Midbrain (tissue), 1 donor: ENCODE measurements at regions not wholly inside any gene's neighbourhood (a gene's known extent, or its start where the extent isn't known, plus 50 kb on each side); places are given as distances from the start of the nearest gene placed in this dataset.
"Not testable (repeated sequence)": the region's sequence is repeated elsewhere in the genome, so short reads cannot be mapped to it uniquely, and the experiment has no call there.

Experiments used
- DNase-seq: peaks from one replicate; lab custom pipeline; 2025; lab: John Stamatoyannopoulos, UW

GRCh38 chrX:95974096-95974470 is 710.6 kb upstream of the DIAPH2 start:
- no peak for DNase-seq

DNA sequence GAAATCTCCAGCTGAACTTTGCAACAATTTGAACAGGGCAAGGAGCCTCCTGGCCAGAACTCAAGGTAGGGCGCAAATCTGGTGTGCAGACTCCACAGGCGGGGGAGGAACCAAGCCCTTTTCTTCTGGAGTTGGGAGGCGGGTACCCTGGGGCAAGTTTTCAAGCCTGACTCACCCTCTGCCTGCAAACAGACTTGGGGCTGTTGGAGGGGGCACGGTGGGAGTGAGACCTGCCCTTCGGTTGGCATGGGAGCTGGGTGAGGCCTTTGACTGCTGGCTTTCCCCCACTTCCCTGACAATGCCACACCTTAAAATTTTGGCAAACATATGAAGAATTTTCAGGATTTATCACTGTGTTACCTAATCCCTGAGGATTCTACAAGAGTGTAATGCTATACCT is 709.8 kb upstream of the DIAPH2 start:
- no peak for DNase-seq

DNA sequence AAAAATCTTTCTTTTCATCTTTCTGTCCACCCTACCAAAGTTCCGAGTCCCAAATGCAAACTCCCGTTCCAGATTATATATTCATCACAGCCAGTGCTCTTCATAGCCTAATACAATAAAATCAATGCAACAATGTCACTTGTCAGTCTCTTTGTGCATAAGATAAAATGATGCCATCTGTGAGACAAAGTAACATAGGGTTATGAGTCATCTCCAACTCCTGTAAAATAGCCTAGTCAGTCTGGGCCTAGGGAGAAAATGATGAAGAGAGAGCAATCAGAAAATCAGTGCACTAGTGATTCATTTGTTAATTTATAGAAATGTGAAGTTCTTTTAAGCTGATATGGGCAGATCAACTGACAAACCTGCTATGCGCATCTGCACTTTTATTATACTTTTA is 689.1 kb upstream of the DIAPH2 start:
- DNase-seq, result no peak

DNA sequence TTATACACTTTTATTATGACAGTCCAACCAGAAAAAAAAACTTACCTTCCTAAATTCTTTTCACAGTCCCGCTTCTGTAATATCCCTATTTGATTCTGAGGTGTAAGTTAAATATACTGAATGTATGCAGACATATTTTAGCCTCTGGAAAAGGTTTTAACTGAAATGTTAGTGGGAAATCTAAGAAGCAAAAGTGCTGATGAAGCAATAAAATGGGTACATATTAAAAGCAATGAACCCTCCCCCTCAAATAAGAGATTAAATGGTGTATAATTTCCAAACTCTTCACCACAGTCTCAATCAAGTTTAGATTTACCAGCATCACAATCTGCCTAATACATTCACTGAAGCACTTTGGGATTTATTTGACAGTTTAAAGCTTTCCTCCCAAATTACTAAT is 688.3 kb upstream of the DIAPH2 start:
- DNase-seq, result no peak

- no peak for DNase-seq
These were observed 682.2 kb upstream of the DIAPH2 start for GRCh38 chrX:96002431-96002830.

- DNase-seq, result no peak
These were observed 680.3 kb upstream of the DIAPH2 start for GRCh38 chrX:96004386-96004785.

DNA sequence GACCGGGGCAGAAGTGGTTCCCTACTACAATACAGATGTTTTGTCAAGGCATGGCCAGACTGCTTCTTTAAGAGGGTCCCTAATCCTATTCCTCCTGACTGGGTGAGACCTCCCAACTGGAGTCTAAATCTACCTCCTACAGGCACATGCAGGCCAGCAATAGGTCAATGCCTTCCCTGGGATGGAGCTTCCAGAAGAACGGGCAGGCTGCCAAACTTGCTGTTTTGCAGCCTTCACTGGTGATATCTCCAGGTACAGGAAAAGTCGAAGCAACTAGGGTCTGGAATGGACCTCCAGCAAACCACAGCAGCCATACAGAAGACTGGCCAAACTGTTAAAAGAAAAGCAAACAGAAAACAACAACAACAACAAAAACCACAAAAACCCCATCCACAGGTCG is 678.4 kb upstream of the DIAPH2 start:
- no peak for DNase-seq

DNA sequence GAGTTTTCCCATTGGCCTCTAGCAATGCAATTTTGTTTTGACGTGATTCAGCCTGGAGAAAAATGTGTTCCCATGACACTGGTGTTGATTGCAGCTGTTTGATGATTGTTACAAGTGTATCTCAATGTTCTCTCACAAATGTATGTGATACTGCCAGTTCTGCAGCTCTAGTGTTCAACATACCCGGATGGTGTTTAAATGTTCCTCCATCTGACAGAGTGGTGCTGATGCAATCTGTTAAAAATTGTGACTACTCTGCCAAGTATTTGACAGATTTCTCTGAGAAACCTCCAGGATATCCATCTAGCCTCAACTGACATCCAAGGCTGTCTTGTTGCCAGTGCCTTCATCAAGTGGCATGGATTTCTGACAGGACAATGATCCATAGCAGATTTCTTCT is 657.2 kb upstream of the DIAPH2 start:
- no peak for DNase-seq

DNA sequence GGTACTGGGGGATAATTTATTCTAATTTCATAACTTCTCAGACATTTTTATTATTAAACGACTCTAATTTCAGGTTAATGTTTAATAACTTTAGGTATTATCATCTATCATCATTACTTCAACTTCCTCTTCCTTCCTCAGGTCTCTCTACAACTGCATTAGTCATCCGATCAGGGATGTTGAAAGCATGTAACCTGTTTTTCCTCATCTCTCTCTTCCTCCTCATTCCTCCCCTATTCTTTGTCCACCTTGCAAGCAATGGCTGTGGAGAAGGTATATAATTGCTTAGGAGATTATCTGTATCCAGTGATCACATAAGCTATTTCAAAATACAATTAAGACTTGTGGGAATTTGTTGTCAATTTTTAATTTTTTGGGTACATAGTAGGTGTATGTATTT is 632.6 kb upstream of the DIAPH2 start:
- DNase-seq, result no peak

- DNase-seq, result no peak
These were observed 602.8 kb upstream of the DIAPH2 start for GRCh38 chrX:96081891-96082290.

DNA sequence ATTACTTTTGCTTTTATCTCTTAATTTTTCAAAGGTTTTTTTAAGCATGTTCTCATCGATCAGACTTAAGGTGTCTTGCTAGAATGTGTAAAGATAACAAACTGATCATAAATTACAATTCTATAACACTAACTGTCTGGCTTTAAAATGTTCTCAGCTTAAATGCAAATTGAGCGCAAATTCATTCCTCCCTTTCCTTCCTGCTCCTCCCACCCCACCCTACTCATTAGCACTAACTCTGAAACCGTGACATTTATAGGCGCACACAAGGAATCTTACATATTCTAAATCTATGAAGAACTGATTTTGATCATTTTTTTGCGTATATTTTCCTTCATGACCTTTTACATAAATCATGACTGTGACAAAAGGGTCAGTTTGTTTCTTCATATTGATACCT is 590.0 kb upstream of the DIAPH2 start:
- no peak for DNase-seq

- DNase-seq, result no peak
These were observed 586.2 kb upstream of the DIAPH2 start for GRCh38 chrX:96098471-96098870.

GRCh38 chrX:96102997-96103396 is 581.6 kb upstream of the DIAPH2 start:
- DNase-seq, result no peak

- DNase-seq, result no peak
These were observed 572.0 kb upstream of the DIAPH2 start for GRCh38 chrX:96112689-96113088.

DNA sequence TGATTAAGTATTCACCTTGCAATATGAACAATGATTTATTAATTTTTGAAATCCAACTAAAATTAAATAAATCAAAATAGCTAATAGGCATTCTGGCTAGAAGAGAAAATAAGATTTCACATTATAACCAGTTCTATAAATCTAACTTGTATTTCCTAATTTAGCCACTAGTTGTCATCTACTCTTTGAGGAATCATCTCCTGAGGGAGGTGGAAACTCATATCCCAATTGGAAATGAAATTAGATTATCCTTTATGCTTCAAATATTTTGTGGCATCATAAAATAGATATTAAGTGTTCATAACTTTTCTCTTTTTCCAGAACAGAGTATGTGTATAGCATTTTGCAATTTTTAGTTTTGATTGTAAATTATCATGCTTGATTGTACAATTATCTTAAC is 558.5 kb upstream of the DIAPH2 start:
- DNase-seq, result no peak

- DNase-seq, result not testable (repeated sequence)
These were observed 556.6 kb upstream of the DIAPH2 start for GRCh38 chrX:96128058-96128457.

DNA sequence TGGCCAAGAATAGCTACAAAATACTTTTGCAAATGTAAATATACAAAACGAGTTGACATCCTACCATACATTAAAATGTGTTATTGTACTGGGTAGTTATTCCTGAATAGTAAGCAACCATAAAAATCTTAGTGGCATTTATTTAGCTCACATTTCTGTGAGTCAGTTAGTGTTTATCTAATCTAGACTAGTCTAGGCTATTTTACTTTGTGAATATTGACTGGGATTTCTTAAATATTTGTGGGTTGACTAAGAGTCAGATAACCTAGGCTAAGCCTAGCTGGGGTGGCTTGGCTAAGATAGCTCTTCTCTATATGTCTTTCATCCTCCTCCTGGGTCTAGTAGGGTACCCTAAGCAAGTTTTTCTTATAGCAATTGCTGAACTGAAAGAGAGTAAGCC is 543.8 kb upstream of the DIAPH2 start:
- no peak for DNase-seq

DNA sequence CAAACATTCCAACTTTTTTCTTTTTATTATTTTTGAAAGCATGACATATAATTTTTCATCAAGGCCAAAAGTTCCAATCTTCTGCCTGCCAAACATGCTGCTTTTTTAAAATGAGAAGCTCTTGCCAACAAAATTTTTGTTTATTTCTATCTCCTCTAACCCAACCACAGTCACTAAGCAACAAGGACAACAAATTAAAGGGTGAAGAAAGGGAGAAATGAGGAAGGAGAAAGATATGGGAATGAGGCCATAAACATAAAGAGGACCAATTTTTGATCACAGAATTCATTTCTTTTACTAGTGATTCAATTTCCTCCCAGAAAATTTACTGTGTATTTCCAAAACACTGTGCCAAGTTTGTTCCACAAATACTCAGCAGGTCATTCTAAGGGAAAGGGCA is 537.0 kb upstream of the DIAPH2 start:
- no peak for DNase-seq

- DNase-seq, result no peak
These were observed 514.0 kb upstream of the DIAPH2 start for GRCh38 chrX:96170626-96171025.

GRCh38 chrX:96176921-96177320 is 507.7 kb upstream of the DIAPH2 start:
- no peak for DNase-seq

DNA sequence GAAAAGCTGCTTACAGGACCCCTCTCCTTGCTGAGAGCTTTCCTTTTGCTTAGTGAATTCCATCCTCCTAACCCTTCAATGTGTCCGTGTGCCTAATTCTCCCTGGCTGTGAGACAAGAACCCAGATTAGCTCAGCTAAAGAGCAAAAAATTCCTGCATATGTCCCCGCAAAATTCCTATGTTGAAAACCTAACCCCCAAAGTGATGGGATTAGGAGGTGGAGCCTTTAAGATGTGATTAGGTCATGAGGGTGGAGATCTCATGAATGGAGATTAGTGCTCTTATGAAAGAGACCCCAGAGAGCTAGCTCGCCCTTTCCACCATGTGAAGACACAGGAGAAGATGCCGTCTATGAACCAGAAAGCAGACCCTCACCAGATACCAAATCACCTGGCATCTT is 503.0 kb upstream of the DIAPH2 start:
- no peak for DNase-seq

- DNase-seq, result no peak
These were observed 502.3 kb upstream of the DIAPH2 start for GRCh38 chrX:96182366-96182765.

DNA sequence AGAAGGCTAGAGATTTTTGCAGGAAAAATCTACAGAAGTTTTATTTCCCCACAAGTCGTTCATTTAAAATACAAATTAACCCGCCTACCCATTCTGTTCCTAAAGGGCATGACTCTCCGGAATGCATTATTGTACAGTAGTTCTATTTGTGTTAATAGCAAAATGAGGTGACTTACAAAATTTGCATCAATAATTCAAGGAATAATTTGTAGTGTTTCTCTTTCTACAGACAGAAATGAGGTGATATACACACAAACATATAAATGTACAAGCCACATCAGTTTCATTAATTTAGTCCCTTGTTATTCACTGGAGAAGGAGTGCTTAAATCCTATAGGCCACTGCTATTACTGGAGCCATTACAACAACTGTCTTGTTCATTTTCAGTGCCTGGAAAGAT is 501.3 kb upstream of the DIAPH2 start:
- no peak for DNase-seq

GRCh38 chrX:96183843-96184242 is 500.8 kb upstream of the DIAPH2 start:
- DNase-seq, result peak; percentile 3

DNA sequence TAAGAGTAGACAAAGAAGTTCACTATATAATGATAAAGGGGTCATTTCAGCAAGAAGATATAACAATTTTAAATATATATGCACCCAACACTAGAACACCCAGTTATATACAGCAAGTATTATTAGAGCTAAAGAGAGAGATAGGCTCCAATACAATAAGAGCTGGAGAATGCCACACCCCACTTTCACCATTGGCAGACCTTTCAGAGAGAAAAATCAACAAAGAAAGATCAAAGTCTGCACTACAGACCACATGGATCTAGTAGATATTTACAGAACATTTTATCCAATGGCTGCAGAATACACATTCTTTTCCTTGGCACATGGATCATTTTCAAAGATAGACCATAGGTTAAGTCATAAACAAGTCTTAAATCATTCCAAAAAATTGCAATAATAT is 479.7 kb upstream of the DIAPH2 start:
- no peak for DNase-seq
